ENCODE measurements at regions not wholly inside any gene's neighbourhood (a gene's known extent, or its start where the extent isn't known, plus 50 kb on each side); places are given as distances from the start of the nearest gene placed in this dataset.

- no peak overlapping the region for H3K4me2 ChIP-seq (ENCODE audit: low read length)
- no peaks in the 10 kb centered on the region for H3K27me3 ChIP-seq (ENCODE audit: insufficient read depth, low read depth, low read length)
- no peak overlapping the region for H2AFZ ChIP-seq (ENCODE audit: low read depth, low read length)
- no peak overlapping the region for H3K9ac ChIP-seq (ENCODE audit: low read length)
- H3F3A ChIP-seq (ENCODE audit: insufficient read depth, low read length, poor library complexity, severe bottlenecking), result no peaks in the 10 kb centered on the region
- no peaks in the 10 kb centered on the region for H3K9me3 ChIP-seq (ENCODE audit: low read length)
- H3K27ac ChIP-seq (ENCODE audit: low read length), result no peak overlapping the region
- no peaks in the 10 kb centered on the region for H3K79me2 ChIP-seq (replicated peaks; ENCODE audit: insufficient read depth, low read length)
- H4K20me1 ChIP-seq (ENCODE audit: insufficient read depth), result no peaks in the 10 kb centered on the region
- no peak overlapping the region for H3K4me3 ChIP-seq (ENCODE audit: low read length)
- H3K9me2 ChIP-seq (ENCODE audit: insufficient read depth, low read length), result no peaks in the 10 kb centered on the region
- TF ChIP-seq SMC3 (conservative IDR thresholded peaks at IDR 0.05; ENCODE audit: poor library complexity) (no peak), POLR2AphosphoS5 (IDR thresholded peaks at IDR 0.05) (no peak), EP300 (conservative IDR thresholded peaks at IDR 0.05; ENCODE audit: poor library complexity, severe bottlenecking) (no peak), TAF1 (IDR thresholded peaks at IDR 0.05; ENCODE audit: low read depth) (no peak), CTCF (IDR thresholded peaks at IDR 0.05; ENCODE audit: poor library complexity, severe bottlenecking) (no peak)
- TF ChIP-seq, protein P1, sequence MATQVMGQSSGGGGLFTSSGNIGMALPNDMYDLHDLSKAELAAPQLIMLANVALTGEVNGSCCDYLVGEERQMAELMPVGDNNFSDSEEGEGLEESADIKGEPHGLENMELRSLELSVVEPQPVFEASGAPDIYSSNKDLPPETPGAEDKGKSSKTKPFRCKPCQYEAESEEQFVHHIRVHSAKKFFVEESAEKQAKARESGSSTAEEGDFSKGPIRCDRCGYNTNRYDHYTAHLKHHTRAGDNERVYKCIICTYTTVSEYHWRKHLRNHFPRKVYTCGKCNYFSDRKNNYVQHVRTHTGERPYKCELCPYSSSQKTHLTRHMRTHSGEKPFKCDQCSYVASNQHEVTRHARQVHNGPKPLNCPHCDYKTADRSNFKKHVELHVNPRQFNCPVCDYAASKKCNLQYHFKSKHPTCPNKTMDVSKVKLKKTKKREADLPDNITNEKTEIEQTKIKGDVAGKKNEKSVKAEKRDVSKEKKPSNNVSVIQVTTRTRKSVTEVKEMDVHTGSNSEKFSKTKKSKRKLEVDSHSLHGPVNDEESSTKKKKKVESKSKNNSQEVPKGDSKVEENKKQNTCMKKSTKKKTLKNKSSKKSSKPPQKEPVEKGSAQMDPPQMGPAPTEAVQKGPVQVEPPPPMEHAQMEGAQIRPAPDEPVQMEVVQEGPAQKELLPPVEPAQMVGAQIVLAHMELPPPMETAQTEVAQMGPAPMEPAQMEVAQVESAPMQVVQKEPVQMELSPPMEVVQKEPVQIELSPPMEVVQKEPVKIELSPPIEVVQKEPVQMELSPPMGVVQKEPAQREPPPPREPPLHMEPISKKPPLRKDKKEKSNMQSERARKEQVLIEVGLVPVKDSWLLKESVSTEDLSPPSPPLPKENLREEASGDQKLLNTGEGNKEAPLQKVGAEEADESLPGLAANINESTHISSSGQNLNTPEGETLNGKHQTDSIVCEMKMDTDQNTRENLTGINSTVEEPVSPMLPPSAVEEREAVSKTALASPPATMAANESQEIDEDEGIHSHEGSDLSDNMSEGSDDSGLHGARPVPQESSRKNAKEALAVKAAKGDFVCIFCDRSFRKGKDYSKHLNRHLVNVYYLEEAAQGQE (IDR thresholded peaks at IDR 0.05; ENCODE audit: borderline replicate concordance), result no peak
- no peaks in the 10 kb centered on the region for H3K36me3 ChIP-seq (ENCODE audit: insufficient read depth, low read length)
These were observed 121.2 kb upstream of the CIBAR2 start for GRCh38 chr16:85233516-85233915.

DNA sequence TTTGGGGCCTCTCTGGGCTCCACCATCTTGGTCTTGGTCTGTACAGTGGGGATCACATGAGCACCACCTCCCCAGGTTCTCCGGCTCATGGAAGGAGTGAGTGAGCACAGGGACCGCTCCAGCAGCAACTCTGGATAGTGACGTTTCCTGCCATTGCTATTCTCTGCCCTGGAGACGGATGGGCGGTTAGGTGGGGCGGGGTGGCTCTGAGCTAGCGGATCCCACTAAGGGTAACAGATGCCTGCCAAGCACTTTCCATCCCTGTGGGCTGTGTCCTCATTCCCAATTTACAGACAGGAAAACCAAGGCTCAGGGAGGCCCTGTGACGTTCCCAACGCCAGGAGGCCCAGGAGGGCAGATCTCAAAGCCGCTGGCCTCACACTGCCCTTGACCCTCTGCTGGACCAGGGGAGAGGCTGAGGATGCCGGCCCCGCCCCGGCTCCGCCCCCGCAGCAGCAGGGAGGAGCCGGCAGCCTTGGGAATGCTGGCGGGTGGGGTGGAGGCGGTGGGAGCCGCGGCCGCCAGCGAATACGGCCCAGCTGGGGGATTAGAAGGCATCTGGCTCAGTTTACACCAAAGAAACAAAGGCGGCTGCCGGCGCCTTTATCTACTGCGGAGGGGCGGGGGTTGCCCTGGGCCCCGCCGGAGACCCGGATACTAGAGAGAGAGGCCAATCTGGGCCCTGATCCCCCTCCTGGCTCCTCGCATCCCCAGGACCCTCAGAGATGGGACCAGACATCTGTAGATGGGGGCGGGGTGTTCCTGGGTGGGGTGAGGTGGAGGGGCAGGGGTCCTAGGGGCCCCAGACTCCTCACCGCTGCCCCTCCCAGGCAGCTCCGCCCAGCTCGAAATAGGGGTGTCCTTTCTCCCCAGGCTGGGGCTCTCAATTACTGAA is 122.3 kb upstream of the CIBAR2 start:
- Histone ChIP-seq H3K27ac (ENCODE audit: low read length) (no peak overlapping the region), H3F3A (ENCODE audit: insufficient read depth, low read length, poor library complexity, severe bottlenecking) (no peaks in the 10 kb centered on the region), H3K79me2 (replicated peaks; ENCODE audit: insufficient read depth, low read length) (no peaks in the 10 kb centered on the region), H4K20me1 (ENCODE audit: insufficient read depth) (no peaks in the 10 kb centered on the region), H3K9me2 (ENCODE audit: insufficient read depth, low read length) (no peaks in the 10 kb centered on the region), H2AFZ (ENCODE audit: low read depth, low read length) (no peak overlapping the region), H3K4me3 (ENCODE audit: low read length) (peak overlapping the region; percentile 18), H3K27me3 (ENCODE audit: insufficient read depth, low read depth, low read length) (no peaks in the 10 kb centered on the region), H3K36me3 (ENCODE audit: insufficient read depth, low read length) (no peaks in the 10 kb centered on the region), H3K4me2 (ENCODE audit: low read length) (no peak overlapping the region), H3K9ac (ENCODE audit: low read length) (peak overlapping the region; percentile 42), H3K9me3 (ENCODE audit: low read length) (no peaks in the 10 kb centered on the region)
- TF ChIP-seq EP300 (conservative IDR thresholded peaks at IDR 0.05; ENCODE audit: poor library complexity, severe bottlenecking) (no peak), POLR2AphosphoS5 (IDR thresholded peaks at IDR 0.05) (no peak)
- TF ChIP-seq, protein P1 (IDR thresholded peaks at IDR 0.05; ENCODE audit: borderline replicate concordance), result no peak
